Panc1 (cell line): ENCODE measurements at regions not wholly inside any gene's neighbourhood (a gene's known extent, or its start where the extent isn't known, plus 50 kb on each side); places are given as distances from the start of the nearest gene placed in this dataset.

Source experiments
- ATAC-seq: fragments of 200-7000 bp; cut with Tn5 transposase; 2 replicates; pipeline ENCODE4 v1.9.1; 2020; ENCODE audit warnings: mild to moderate bottlenecking, moderate library complexity
- BruUV-seq: library from RNA; stranded (reverse); fragments of 400-500 nt; replicated peaks from 2 replicates; lab custom pipeline; 2021; lab: Mats Ljungman, UMichigan
- CTCF ChIA-PET: fragments of 300-600 bp; sonication (Branson Sonifier 250); formaldehyde crosslinking; loops from one replicate; lab custom pipeline; 2022; ENCODE audit warnings: antibody characterized with exemption; lab: Charles Lee
- POLR2A ChIA-PET: fragments of 300-600 bp; sonication (Branson Sonifier 250); formaldehyde crosslinking; loops from one replicate; lab custom pipeline; 2022; ENCODE audit warnings: antibody characterized with exemption; lab: Charles Lee
- DNase-seq: peaks from one replicate; pipeline ENCODE4 v3.0.0-alpha.2; 2010; ENCODE audit warnings: low read depth, low spot score
- H3K27ac ChIP-seq: 2 replicates; pipeline ENCODE4 v1.5.1; 2011; ENCODE audit warnings: mild to moderate bottlenecking, low read length, inconsistent platforms
- H3K27me3 ChIP-seq: fragments of 200-500 bp; sonication (Bioruptor generic); 2 replicates; pipeline ENCODE4 v1.6.0; 2014; ENCODE audit warnings: low read length, inconsistent platforms; ENCODE audit not compliant: control insufficient read depth, insufficient read depth
- H3K36me3 ChIP-seq: fragments of 200-500 bp; sonication (Bioruptor generic); 2 replicates; pipeline ENCODE4 v1.5.1; 2014; ENCODE audit warnings: inconsistent platforms, mild to moderate bottlenecking, low read length, moderate library complexity; ENCODE audit not compliant: control insufficient read depth, insufficient read depth
- H3K4me1 ChIP-seq: 2 replicates; pipeline ENCODE4 v1.5.1; 2011; ENCODE audit warnings: inconsistent platforms, mild to moderate bottlenecking, low read length, moderate library complexity; ENCODE audit not compliant: control insufficient read depth, insufficient read depth
- H3K4me3 ChIP-seq, 2 experiments: 2 replicates each; pipeline ENCODE4 v1.5.1; 2011 to 2012; ENCODE audit warnings: low read depth in 2 of 2, low read length in 2 of 2, mild to moderate bottlenecking in 2 of 2, inconsistent platforms in 1 of 2, moderate library complexity in 1 of 2
- H3K9me3 ChIP-seq: fragments of 200-500 bp; sonication (Bioruptor generic); 2 replicates; pipeline ENCODE4 v1.5.1; 2014; ENCODE audit warnings: low read depth, mild to moderate bottlenecking, inconsistent platforms, low read length, moderate library complexity; ENCODE audit not compliant: control insufficient read depth, insufficient read depth
- POLR2AphosphoS5 ChIP-seq: IDR thresholded peaks from 2 replicates; pipeline ENCODE4 v1.6.1; 2012; ENCODE audit warnings: mild to moderate bottlenecking, low read depth, low read length, moderate library complexity
- REST ChIP-seq, 2 experiments: IDR thresholded peaks; 2 replicates each; pipeline ENCODE4 v1.6.1; 2011 to 2012; ENCODE audit warnings: low read depth in 2 of 2, control low read depth in 1 of 2, low read length in 1 of 2, mild to moderate bottlenecking in 1 of 2, moderate library complexity in 1 of 2; ENCODE audit not compliant: insufficient read depth in 1 of 2
- SIN3A ChIP-seq: IDR thresholded peaks from 2 replicates; pipeline ENCODE4 v1.6.1; 2012; ENCODE audit warnings: low read depth, mild to moderate bottlenecking, low read length, moderate library complexity, borderline replicate concordance; ENCODE audit not compliant: insufficient read depth
- TCF7L2 ChIP-seq: IDR thresholded peaks from 2 replicates; pipeline ENCODE4 v1.6.1; 2011; ENCODE audit warnings: mild to moderate bottlenecking, low read depth, low read length, inconsistent platforms
- in situ Hi-C: cut with HindIII; loops from 2 replicates; pipeline ENCODE4 v1.10.0; 2016; ENCODE audit warnings: low sequenced_read_pairs, low pct_unique_long_range_greater_than_20kb
- intact Hi-C: fragments of 100-400 bp; cut with micrococcal nuclease; formaldehyde crosslinking; loops from one replicate; pipeline ENCODE4 v1.10.0; 2022; ENCODE audit not compliant: unreplicated experiment
- TF ChIP-seq, protein P1 (sequence below): fragments of 450-650 bp; IDR thresholded peaks from 2 replicates; pipeline ENCODE4 v1.5.1; 2017; ENCODE audit warnings: mild to moderate bottlenecking

DNA sequence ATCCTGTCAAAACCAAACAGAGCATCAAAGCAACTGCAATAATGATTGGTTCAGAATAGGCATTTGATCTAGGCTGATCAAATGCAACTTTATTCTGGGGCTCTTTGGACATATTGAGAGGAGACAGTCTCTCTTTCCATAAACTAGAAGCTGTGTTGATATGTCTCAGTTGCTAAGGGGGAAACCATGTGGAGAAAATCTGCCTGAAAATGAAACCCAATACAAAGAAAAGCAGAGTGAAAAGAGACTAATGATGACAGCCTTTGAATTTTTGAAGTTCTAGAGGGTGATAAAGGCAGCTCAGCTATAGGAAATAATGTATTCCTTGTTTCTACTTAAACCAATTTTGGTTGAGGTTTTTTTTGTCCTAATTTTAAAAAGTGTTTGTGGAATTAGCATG, 941.8 kb upstream of the POT1 start:
- no peak overlapping the region for H3K4me3 ChIP-seq
- TF ChIP-seq, protein P1, sequence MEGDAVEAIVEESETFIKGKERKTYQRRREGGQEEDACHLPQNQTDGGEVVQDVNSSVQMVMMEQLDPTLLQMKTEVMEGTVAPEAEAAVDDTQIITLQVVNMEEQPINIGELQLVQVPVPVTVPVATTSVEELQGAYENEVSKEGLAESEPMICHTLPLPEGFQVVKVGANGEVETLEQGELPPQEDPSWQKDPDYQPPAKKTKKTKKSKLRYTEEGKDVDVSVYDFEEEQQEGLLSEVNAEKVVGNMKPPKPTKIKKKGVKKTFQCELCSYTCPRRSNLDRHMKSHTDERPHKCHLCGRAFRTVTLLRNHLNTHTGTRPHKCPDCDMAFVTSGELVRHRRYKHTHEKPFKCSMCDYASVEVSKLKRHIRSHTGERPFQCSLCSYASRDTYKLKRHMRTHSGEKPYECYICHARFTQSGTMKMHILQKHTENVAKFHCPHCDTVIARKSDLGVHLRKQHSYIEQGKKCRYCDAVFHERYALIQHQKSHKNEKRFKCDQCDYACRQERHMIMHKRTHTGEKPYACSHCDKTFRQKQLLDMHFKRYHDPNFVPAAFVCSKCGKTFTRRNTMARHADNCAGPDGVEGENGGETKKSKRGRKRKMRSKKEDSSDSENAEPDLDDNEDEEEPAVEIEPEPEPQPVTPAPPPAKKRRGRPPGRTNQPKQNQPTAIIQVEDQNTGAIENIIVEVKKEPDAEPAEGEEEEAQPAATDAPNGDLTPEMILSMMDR: no peak
- TF ChIP-seq REST (IDR thresholded peaks at IDR 0.05; ENCODE audit: insufficient read depth in 1 of 2, low read depth in 2 of 2, low read length in 1 of 2) (no peak), TCF7L2 (no peak), POLR2AphosphoS5 (no peak), SIN3A (no peak)

GRCh38 chr7:125857606-125858005, 928.0 kb upstream of the POT1 start:
- Histone ChIP-seq H3K9me3 (no peaks in the 10 kb centered on the region), H3K27me3 (no peaks in the 10 kb centered on the region), H3K36me3 (no peaks in the 10 kb centered on the region; the same call in 1 of the 2 replicates), H3K4me3 (no peak overlapping the region), H3K27ac (no peak overlapping the region), H3K4me1 (no peaks in the 10 kb centered on the region)
- intact Hi-C loops (no loop called here), in situ Hi-C loops (no loop called here)
- no peak for ATAC-seq
- CTCF ChIA-PET: no interaction called here
- POLR2A ChIA-PET: no interaction called here
- TF ChIP-seq TCF7L2: no peak
- TF ChIP-seq REST (IDR thresholded peaks at IDR 0.05; ENCODE audit: insufficient read depth in 1 of 2, low read depth in 2 of 2, low read length in 1 of 2): no peak
- TF ChIP-seq SIN3A: no peak
- no peak for DNase-seq
- no TSS peak for BruUV-seq

More for the DNA sequence above, 941.8 kb upstream of the POT1 start:
- Histone ChIP-seq H3K27ac (no peak overlapping the region), H3K36me3 (no peaks in the 10 kb centered on the region), H3K4me1 (no peaks in the 10 kb centered on the region), H3K27me3 (no peaks in the 10 kb centered on the region), H3K9me3 (0 out of 2 replicates have a peak, but pooled peaks cover 2% of the 10 kb centered on the region)
- no TSS peak for BruUV-seq
- intact Hi-C loops (loop anchor here (10.0 kb wide), 1 partner anchor 1127 kb away; no protein-coding TSS in a partner anchor), in situ Hi-C loops (no loop called here)
- ATAC-seq (no peak), DNase-seq (no peak)
- CTCF ChIA-PET: no interaction called here
- POLR2A ChIA-PET: no interaction called here
